22Rv1 (cell line): ENCODE measurements at regions not wholly inside any gene's neighbourhood (a gene's known extent, or its start where the extent isn't known, plus 50 kb on each side); places are given as distances from the start of the nearest gene placed in this dataset.

Source experiments
- ZFX ChIP-seq: fragments of 450-650 bp; IDR thresholded peaks from 2 replicates; pipeline ENCODE4 v1.6.1; 2017; ENCODE audit warnings: antibody characterized with exemption, borderline replicate concordance
- TF ChIP-seq, protein P1 (sequence below): fragments of 450-650 bp; IDR thresholded peaks from 2 replicates; pipeline ENCODE4 v1.5.1; 2017; ENCODE audit warnings: mild to moderate bottlenecking

DNA sequence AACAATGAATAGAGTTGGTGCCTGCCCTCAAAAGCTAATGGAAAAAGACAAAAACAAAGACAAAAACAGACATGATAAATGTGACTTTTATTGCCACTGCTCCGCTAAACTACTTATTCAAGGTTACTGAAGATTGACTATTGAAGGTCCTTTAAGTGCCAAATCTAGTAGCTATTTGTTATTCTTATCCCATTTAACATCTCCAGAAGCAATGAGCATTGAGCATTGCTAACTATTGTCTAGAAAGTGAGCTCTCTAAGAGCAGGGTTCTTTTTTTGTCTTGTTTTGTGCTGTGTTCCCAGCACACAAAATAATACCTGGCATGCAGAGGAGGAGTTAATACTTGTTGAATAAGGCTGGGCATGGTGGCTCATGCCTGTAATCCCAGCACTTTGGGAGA is 95.4 kb upstream of the SFRP2 start:
- TF ChIP-seq, protein P1, sequence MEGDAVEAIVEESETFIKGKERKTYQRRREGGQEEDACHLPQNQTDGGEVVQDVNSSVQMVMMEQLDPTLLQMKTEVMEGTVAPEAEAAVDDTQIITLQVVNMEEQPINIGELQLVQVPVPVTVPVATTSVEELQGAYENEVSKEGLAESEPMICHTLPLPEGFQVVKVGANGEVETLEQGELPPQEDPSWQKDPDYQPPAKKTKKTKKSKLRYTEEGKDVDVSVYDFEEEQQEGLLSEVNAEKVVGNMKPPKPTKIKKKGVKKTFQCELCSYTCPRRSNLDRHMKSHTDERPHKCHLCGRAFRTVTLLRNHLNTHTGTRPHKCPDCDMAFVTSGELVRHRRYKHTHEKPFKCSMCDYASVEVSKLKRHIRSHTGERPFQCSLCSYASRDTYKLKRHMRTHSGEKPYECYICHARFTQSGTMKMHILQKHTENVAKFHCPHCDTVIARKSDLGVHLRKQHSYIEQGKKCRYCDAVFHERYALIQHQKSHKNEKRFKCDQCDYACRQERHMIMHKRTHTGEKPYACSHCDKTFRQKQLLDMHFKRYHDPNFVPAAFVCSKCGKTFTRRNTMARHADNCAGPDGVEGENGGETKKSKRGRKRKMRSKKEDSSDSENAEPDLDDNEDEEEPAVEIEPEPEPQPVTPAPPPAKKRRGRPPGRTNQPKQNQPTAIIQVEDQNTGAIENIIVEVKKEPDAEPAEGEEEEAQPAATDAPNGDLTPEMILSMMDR: no peak
- TF ChIP-seq ZFX: no peak
